WTC11 (cell line): ENCODE measurements at regions not wholly inside any gene's neighbourhood (a gene's known extent, or its start where the extent isn't known, plus 50 kb on each side); places are given as distances from the start of the nearest gene placed in this dataset.

Source experiments
- ATAC-seq: fragments of 200-7000 bp; cut with Tn5 transposase; 2 replicates; pipeline ENCODE4 v1.10.0; 2021; ENCODE audit warnings: mild to moderate bottlenecking, moderate library complexity
- CTCF ChIA-PET: fragments of 300-600 bp; sonication (Branson Sonifier 250); formaldehyde crosslinking; loops from one replicate; lab custom pipeline; 2021; ENCODE audit warnings: antibody characterized with exemption; lab: Charles Lee
- POLR2A ChIA-PET: fragments of 350-600 bp; sonication (Branson Sonifier 250); formaldehyde crosslinking; loops from one replicate; lab custom pipeline; 2021; ENCODE audit warnings: antibody characterized with exemption; lab: Charles Lee
- DNase-seq: peaks from one replicate; pipeline ENCODE4 v3.0.0; 2021; ENCODE audit warnings: low spot score
- H3K27ac Mint-ChIP-seq: 2 replicates; pipeline ENCODE4 v1.8.0; 2021; ENCODE audit warnings: mixed read lengths
- H3K27me3 Mint-ChIP-seq: 2 replicates; pipeline ENCODE4 v1.8.0; 2021; ENCODE audit warnings: low read depth, mild to moderate bottlenecking, moderate library complexity, mixed read lengths
- H3K36me3 Mint-ChIP-seq: 2 replicates; pipeline ENCODE4 v1.8.0; 2021; ENCODE audit warnings: mixed read lengths
- H3K4me1 Mint-ChIP-seq: 2 replicates; pipeline ENCODE4 v1.8.0; 2022; ENCODE audit warnings: mixed read lengths
- H3K4me3 Mint-ChIP-seq: 2 replicates; pipeline ENCODE4 v1.8.0; 2021; ENCODE audit warnings: mild to moderate bottlenecking, moderate library complexity, mixed read lengths
- H3K9me3 Mint-ChIP-seq: 2 replicates; pipeline ENCODE4 v1.8.0; 2021; ENCODE audit warnings: mixed read lengths
- ATF1 ChIP-seq: sonication (generic); formaldehyde crosslinking; IDR thresholded peaks from 2 replicates; pipeline ENCODE4 v1.8.1; 2023; ENCODE audit warnings: mild to moderate bottlenecking, moderate library complexity, missing genetic modification reagents
- FOXP1 ChIP-seq: sonication (generic); formaldehyde crosslinking; IDR thresholded peaks from 2 replicates; pipeline ENCODE4 v1.8.0; 2022; ENCODE audit warnings: missing genetic modification reagents, mild to moderate bottlenecking, moderate library complexity, borderline replicate concordance
- GRHL2 ChIP-seq: fragments of 250-450 bp; sonication (Bioruptor Pico); IDR thresholded peaks from 2 replicates; pipeline ENCODE4 v1.8.0; 2022; ENCODE audit warnings: mild to moderate bottlenecking, moderate library complexity; ENCODE audit not compliant: insufficient replicate concordance, severe bottlenecking
- GTF2I ChIP-seq: fragments of 250-450 bp; sonication (Bioruptor Pico); conservative IDR thresholded peaks from 2 replicates; pipeline ENCODE4 v1.4.0; 2021; ENCODE audit warnings: mild to moderate bottlenecking
- MXD4 ChIP-seq: fragments of 250-450 bp; sonication (Bioruptor Pico); IDR thresholded peaks from 2 replicates; pipeline ENCODE4 v1.8.0; 2021; ENCODE audit warnings: mild to moderate bottlenecking, moderate library complexity, borderline replicate concordance
- OVOL2 ChIP-seq: fragments of 250-450 bp; sonication (Bioruptor Pico); IDR thresholded peaks from 2 replicates; pipeline ENCODE4 v1.9.0; 2021; ENCODE audit warnings: mild to moderate bottlenecking, borderline replicate concordance
- SMAD3 ChIP-seq: sonication (generic); formaldehyde crosslinking; IDR thresholded peaks from 2 replicates; pipeline ENCODE4 v1.8.0; 2022; ENCODE audit warnings: missing genetic modification reagents, mild to moderate bottlenecking, borderline replicate concordance
- ZNF138 ChIP-seq: sonication (generic); formaldehyde crosslinking; conservative IDR thresholded peaks from 2 replicates; pipeline ENCODE4 v1.8.1; 2022; ENCODE audit warnings: mild to moderate bottlenecking, moderate library complexity, missing genetic modification reagents
- TF ChIP-seq, protein P1 (sequence below): sonication (generic); formaldehyde crosslinking; IDR thresholded peaks from 2 replicates; pipeline ENCODE4 v1.8.0; 2023; ENCODE audit warnings: missing genetic modification reagents
- TF ChIP-seq, protein P2 (sequence below): sonication (generic); formaldehyde crosslinking; IDR thresholded peaks from 2 replicates; pipeline ENCODE4 v1.8.1; 2023; ENCODE audit warnings: mild to moderate bottlenecking, missing genetic modification reagents, moderate library complexity
- TF ChIP-seq, protein P3 (sequence below): sonication (generic); formaldehyde crosslinking; IDR thresholded peaks from 2 replicates; pipeline ENCODE4 v1.8.1; 2023; ENCODE audit warnings: mild to moderate bottlenecking, missing genetic modification reagents
- TF ChIP-seq, protein P4 (sequence below): sonication (generic); formaldehyde crosslinking; IDR thresholded peaks from 2 replicates; pipeline ENCODE4 v1.8.0; 2022; ENCODE audit warnings: mild to moderate bottlenecking, missing genetic modification reagents
- TF ChIP-seq, protein P5 (sequence below): sonication (generic); formaldehyde crosslinking; IDR thresholded peaks from 2 replicates; pipeline ENCODE4 v1.8.1; 2022; ENCODE audit warnings: missing genetic modification reagents, borderline replicate concordance
- TF ChIP-seq, protein P6 (sequence below): sonication (generic); formaldehyde crosslinking; IDR thresholded peaks from 2 replicates; pipeline ENCODE4 v1.8.1; 2022; ENCODE audit warnings: low read depth, missing genetic modification reagents, borderline replicate concordance

DNA sequence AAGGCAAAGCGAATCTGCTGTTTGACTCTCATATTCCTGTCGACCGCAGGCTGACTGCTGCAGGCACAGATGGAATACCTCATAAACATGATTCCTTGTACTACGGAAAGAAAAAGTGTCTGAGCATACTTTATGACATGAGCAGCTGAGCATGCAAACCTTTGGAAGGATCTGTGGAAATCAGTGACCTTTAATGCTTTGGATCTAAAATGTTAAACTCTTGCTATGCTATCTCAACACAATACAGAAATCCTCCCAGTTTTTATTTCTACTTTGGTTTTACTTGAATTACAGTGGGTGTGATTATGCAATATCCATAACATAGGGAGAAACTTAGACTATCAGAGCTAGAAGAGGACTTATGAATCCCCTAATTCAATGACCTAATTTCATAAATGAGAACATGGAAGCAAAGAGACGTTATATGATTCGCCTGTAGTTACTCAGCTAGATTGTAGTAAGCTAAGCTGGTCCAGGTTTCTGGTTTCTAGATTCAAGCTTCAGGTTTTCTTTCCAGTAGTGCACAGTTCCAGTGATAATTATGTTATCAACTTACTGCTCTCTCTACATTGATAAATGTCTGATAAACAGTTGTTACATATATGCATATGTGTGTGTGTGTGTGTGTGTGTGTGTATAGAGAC, 127.6 kb upstream of the GBE1 start (continued):
- TF ChIP-seq, protein P1, sequence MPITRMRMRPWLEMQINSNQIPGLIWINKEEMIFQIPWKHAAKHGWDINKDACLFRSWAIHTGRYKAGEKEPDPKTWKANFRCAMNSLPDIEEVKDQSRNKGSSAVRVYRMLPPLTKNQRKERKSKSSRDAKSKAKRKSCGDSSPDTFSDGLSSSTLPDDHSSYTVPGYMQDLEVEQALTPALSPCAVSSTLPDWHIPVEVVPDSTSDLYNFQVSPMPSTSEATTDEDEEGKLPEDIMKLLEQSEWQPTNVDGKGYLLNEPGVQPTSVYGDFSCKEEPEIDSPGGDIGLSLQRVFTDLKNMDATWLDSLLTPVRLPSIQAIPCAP (CRISPR knock-in tag): no peak
- no peak for TF ChIP-seq ZNF138 (CRISPR knock-in tag)
- no peak for TF ChIP-seq MXD4 (CRISPR knock-in tag)
- TF ChIP-seq, protein P2, sequence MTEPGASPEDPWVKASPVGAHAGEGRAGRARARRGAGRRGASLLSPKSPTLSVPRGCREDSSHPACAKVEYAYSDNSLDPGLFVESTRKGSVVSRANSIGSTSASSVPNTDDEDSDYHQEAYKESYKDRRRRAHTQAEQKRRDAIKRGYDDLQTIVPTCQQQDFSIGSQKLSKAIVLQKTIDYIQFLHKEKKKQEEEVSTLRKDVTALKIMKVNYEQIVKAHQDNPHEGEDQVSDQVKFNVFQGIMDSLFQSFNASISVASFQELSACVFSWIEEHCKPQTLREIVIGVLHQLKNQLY (CRISPR knock-in tag): no peak
- TF ChIP-seq, protein P3, sequence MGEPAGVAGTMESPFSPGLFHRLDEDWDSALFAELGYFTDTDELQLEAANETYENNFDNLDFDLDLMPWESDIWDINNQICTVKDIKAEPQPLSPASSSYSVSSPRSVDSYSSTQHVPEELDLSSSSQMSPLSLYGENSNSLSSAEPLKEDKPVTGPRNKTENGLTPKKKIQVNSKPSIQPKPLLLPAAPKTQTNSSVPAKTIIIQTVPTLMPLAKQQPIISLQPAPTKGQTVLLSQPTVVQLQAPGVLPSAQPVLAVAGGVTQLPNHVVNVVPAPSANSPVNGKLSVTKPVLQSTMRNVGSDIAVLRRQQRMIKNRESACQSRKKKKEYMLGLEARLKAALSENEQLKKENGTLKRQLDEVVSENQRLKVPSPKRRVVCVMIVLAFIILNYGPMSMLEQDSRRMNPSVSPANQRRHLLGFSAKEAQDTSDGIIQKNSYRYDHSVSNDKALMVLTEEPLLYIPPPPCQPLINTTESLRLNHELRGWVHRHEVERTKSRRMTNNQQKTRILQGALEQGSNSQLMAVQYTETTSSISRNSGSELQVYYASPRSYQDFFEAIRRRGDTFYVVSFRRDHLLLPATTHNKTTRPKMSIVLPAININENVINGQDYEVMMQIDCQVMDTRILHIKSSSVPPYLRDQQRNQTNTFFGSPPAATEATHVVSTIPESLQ: no peak
- no peak for TF ChIP-seq SMAD3 (CRISPR knock-in tag)

DNA sequence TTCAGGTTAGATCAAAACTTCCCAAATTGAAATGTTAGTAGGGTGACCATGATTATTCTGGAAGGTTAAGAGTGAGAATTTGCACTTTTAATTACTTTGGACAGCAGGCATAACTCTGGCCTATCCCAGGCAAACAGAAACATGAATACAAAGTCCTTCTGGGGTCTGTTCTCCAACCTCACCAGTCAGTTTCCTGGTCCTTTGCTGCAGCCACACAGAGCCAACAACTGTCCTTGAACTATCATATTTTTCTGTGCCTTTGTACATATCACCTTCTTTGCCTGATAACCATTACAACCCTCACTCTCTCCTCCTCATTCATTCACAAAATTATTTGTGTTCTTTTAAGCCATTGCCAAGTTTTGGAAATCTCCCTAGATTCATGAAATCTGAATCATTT, 126.0 kb upstream of the GBE1 start:
- POLR2A ChIA-PET: no interaction called here
- Mint-ChIP-seq H3K9me3 (peaks cover 3% of the 10 kb centered on the region; the same call in 1 of the 2 replicates), H3K27me3 (no peaks in the 10 kb centered on the region), H3K36me3 (peaks cover 2% of the 10 kb centered on the region; the same call in 1 of the 2 replicates), H3K27ac (no peak overlapping the region), H3K4me1 (peaks cover 14% of the 10 kb centered on the region), H3K4me3 (no peak overlapping the region)
- no peak for TF ChIP-seq OVOL2 (CRISPR knock-in tag)
- no peak for ATAC-seq
- CTCF ChIA-PET: no interaction called here
- DNase-seq: no peak

DNA sequence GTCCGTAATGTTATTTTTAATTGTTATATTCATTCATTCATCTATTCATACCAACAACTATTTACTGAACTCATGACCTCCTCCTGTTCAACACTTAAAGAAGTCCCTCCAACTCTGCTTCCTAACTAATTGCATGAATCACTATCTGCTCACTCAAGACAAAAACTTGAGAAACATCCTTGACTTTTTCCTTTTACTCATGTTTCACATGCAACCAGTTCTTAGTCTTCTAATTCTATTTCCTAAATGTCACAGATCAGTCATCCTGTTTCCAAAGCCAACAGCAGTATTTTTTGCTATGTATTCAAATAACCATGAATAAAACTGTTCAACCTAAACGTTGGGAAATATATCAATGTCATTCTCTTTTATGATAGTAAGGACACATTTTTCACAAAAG, 124.6 kb upstream of the GBE1 start:
- Mint-ChIP-seq H3K27ac (no peak overlapping the region), H3K36me3 (peaks cover 7% of the 10 kb centered on the region; the same call in 1 of the 2 replicates), H3K4me3 (no peak overlapping the region), H3K4me1 (peaks cover 6% of the 10 kb centered on the region; the same call in 1 of the 2 replicates), H3K9me3 (peaks cover 10% of the 10 kb centered on the region), H3K27me3 (no peaks in the 10 kb centered on the region)
- ATAC-seq: no peak
- no peak for DNase-seq
- CTCF ChIA-PET: no interaction called here
- POLR2A ChIA-PET: no interaction called here
- TF ChIP-seq GTF2I: no peak
- TF ChIP-seq GRHL2 (CRISPR knock-in tag): no peak
- no peak for TF ChIP-seq ATF1 (CRISPR knock-in tag)
- TF ChIP-seq, protein P4, sequence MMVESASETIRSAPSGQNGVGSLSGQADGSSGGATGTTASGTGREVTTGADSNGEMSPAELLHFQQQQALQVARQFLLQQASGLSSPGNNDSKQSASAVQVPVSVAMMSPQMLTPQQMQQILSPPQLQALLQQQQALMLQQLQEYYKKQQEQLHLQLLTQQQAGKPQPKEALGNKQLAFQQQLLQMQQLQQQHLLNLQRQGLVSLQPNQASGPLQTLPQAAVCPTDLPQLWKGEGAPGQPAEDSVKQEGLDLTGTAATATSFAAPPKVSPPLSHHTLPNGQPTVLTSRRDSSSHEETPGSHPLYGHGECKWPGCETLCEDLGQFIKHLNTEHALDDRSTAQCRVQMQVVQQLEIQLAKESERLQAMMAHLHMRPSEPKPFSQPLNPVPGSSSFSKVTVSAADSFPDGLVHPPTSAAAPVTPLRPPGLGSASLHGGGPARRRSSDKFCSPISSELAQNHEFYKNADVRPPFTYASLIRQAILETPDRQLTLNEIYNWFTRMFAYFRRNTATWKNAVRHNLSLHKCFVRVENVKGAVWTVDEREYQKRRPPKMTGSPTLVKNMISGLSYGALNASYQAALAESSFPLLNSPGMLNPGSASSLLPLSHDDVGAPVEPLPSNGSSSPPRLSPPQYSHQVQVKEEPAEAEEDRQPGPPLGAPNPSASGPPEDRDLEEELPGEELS (CRISPR knock-in tag): no peak
- TF ChIP-seq OVOL2 (CRISPR knock-in tag): no peak
- TF ChIP-seq, protein P5, sequence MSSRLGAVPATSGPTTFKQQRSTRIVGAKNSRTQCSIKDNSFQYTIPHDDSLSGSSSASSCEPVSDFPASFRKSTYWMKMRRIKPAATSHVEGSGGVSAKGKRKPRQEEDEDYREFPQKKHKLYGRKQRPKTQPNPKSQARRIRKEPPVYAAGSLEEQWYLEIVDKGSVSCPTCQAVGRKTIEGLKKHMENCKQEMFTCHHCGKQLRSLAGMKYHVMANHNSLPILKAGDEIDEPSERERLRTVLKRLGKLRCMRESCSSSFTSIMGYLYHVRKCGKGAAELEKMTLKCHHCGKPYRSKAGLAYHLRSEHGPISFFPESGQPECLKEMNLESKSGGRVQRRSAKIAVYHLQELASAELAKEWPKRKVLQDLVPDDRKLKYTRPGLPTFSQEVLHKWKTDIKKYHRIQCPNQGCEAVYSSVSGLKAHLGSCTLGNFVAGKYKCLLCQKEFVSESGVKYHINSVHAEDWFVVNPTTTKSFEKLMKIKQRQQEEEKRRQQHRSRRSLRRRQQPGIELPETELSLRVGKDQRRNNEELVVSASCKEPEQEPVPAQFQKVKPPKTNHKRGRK: no peak
- TF ChIP-seq FOXP1 (CRISPR knock-in tag): no peak
- TF ChIP-seq, protein P6, sequence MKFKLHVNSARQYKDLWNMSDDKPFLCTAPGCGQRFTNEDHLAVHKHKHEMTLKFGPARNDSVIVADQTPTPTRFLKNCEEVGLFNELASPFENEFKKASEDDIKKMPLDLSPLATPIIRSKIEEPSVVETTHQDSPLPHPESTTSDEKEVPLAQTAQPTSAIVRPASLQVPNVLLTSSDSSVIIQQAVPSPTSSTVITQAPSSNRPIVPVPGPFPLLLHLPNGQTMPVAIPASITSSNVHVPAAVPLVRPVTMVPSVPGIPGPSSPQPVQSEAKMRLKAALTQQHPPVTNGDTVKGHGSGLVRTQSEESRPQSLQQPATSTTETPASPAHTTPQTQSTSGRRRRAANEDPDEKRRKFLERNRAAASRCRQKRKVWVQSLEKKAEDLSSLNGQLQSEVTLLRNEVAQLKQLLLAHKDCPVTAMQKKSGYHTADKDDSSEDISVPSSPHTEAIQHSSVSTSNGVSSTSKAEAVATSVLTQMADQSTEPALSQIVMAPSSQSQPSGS (CRISPR knock-in tag): no peak
